ENCODE measurements at regions not wholly inside any gene's neighbourhood (a gene's known extent, or its start where the extent isn't known, plus 50 kb on each side); places are given as distances from the start of the nearest gene placed in this dataset.
A peak's percentile ranks its signal among the peaks of the same experiment; 100 is the strongest.

- no peak for TF ChIP-seq CTCF (IDR thresholded peaks at IDR 0.05; ENCODE audit: borderline replicate concordance, insufficient read depth, low read depth, low read length)
These were observed 99.6 kb upstream of the CCDC160 start for GRCh38 chrX:134137341-134137740.

GRCh38 chrX:134139090-134139489, 97.9 kb upstream of the CCDC160 start:
- H3K4me3 ChIP-seq (ENCODE audit: low read depth, low read length), result no peak overlapping the region
- TF ChIP-seq CTCF (IDR thresholded peaks at IDR 0.05; ENCODE audit: borderline replicate concordance, insufficient read depth, low read depth, low read length), result no peak

More at GRCh38 chrX:134137341-134137740, 99.6 kb upstream of the CCDC160 start:
- H3K4me3 ChIP-seq (ENCODE audit: low read depth, low read length), result no peak overlapping the region

GRCh38 chrX:134144231-134144630, 92.8 kb upstream of the CCDC160 start:
- TF ChIP-seq CTCF (IDR thresholded peaks at IDR 0.05; ENCODE audit: borderline replicate concordance, insufficient read depth, low read depth, low read length), result peak; percentile 31; the same call in 1 of the 2 replicates
- H3K4me3 ChIP-seq (ENCODE audit: low read depth, low read length), result no peak overlapping the region

- no peak overlapping the region for H3K4me3 ChIP-seq (ENCODE audit: low read depth, low read length)
- TF ChIP-seq CTCF (IDR thresholded peaks at IDR 0.05; ENCODE audit: borderline replicate concordance, insufficient read depth, low read depth, low read length), result no peak
These were observed 90.5 kb upstream of the CCDC160 start for GRCh38 chrX:134146493-134146892.

GRCh38 chrX:134148172-134148692, 88.8 kb upstream of the CCDC160 start:
- TF ChIP-seq CTCF (IDR thresholded peaks at IDR 0.05; ENCODE audit: borderline replicate concordance, insufficient read depth, low read depth, low read length), result no peak
- H3K4me3 ChIP-seq (ENCODE audit: low read depth, low read length), result no peak overlapping the region

- no peak for TF ChIP-seq CTCF (IDR thresholded peaks at IDR 0.05; ENCODE audit: borderline replicate concordance, insufficient read depth, low read depth, low read length)
- H3K4me3 ChIP-seq (ENCODE audit: low read depth, low read length), result no peak overlapping the region
These were observed 78.0 kb upstream of the CCDC160 start for GRCh38 chrX:134158821-134159512.

GRCh38 chrX:134161162-134161561, 75.8 kb upstream of the CCDC160 start:
- no peak overlapping the region for H3K4me3 ChIP-seq (ENCODE audit: low read depth, low read length)
- no peak for TF ChIP-seq CTCF (IDR thresholded peaks at IDR 0.05; ENCODE audit: borderline replicate concordance, insufficient read depth, low read depth, low read length)
